NCI-H82 treated with DMSO at 0.1 percent for 48 hours (cell line): ENCODE measurements at regions not wholly inside any gene's neighbourhood (a gene's known extent, or its start where the extent isn't known, plus 50 kb on each side); places are given as distances from the start of the nearest gene placed in this dataset.

Experiments
- DNase-seq: peaks from one replicate; lab custom pipeline; 2025; ENCODE audit not compliant: unreplicated experiment; lab: John Stamatoyannopoulos, UW

GRCh38 chr12:47560415-47560814 lies 145.4 kb downstream of the RPAP3 start:
- DNase-seq: no peak

- no peak for DNase-seq
Observed at GRCh38 chr12:47558625-47559345, 147.0 kb downstream of the RPAP3 start.

GRCh38 chr12:47557386-47557785 lies 148.4 kb downstream of the RPAP3 start:
- no peak for DNase-seq

- no peak for DNase-seq
Observed at GRCh38 chr12:47556261-47557030, 149.4 kb downstream of the RPAP3 start.

- no peak for DNase-seq
Observed at GRCh38 chr12:47554046-47554653, 151.7 kb downstream of the RPAP3 start.

- no peak for DNase-seq
Observed at GRCh38 chr12:47553266-47553665, 152.6 kb downstream of the RPAP3 start.

GRCh38 chr12:47551426-47551851 lies 154.4 kb downstream of the RPAP3 start:
- DNase-seq: no peak

GRCh38 chr12:47549258-47549657 lies 156.6 kb downstream of the RPAP3 start:
- DNase-seq: no peak

GRCh38 chr12:47548401-47548800 lies 157.4 kb downstream of the RPAP3 start:
- no peak for DNase-seq

GRCh38 chr12:47547077-47547476 lies 158.8 kb downstream of the RPAP3 start:
- DNase-seq: no peak

- no peak for DNase-seq
Observed at GRCh38 chr12:47545938-47546609, 159.8 kb downstream of the RPAP3 start.

GRCh38 chr12:47534695-47535094 lies 171.1 kb downstream of the RPAP3 start:
- no peak for DNase-seq

- no peak for DNase-seq
Observed at GRCh38 chr12:47530050-47530449, 175.8 kb downstream of the RPAP3 start.

GRCh38 chr12:47527816-47528215 lies 178.0 kb downstream of the RPAP3 start:
- no peak for DNase-seq

- no peak for DNase-seq
Observed at GRCh38 chr12:47520029-47520428, 185.8 kb downstream of the RPAP3 start.

GRCh38 chr12:47517122-47517521 lies 188.7 kb downstream of the RPAP3 start:
- DNase-seq: no peak

GRCh38 chr12:47509398-47509851 lies 196.4 kb downstream of the RPAP3 start:
- no peak for DNase-seq

- DNase-seq: no peak
Observed at GRCh38 chr12:47507221-47507620, 198.6 kb downstream of the RPAP3 start.

GRCh38 chr12:47504775-47505446 lies 200.9 kb downstream of the RPAP3 start:
- DNase-seq: no peak

- no peak for DNase-seq
Observed at GRCh38 chr12:47493801-47494200, 212.0 kb downstream of the RPAP3 start.
